Uterus (tissue), 2 donors: ENCODE measurements at regions not wholly inside any gene's neighbourhood (a gene's known extent, or its start where the extent isn't known, plus 50 kb on each side); places are given as distances from the start of the nearest gene placed in this dataset.

ENCODE experiments used
- CTCF ChIP-seq, 4 experiments: fragments of 200-600 bp in 2 of 4; fragments of 450-650 bp in 2 of 4; sonication (generic) in 2 of 4; IDR thresholded peaks; one replicate each; pipeline ENCODE4 v1.5.1; 2016 to 2019; ENCODE audit warnings: antibody characterized with exemption in 4 of 4, mild to moderate bottlenecking in 2 of 4, moderate library complexity in 1 of 4
- POLR2A ChIP-seq, 2 donors: fragments of 450-650 bp; IDR thresholded peaks; one replicate each; pipeline ENCODE4 v1.6.1; 2016; ENCODE audit warnings: antibody characterized with exemption in 2 of 2, mild to moderate bottlenecking in 1 of 2, moderate library complexity in 1 of 2

GRCh38 chr14:36055681-36056225, 120.8 kb downstream of the PTCSC3 start:
- TF ChIP-seq CTCF (IDR thresholded peaks at IDR 0.05) (no peak), POLR2A (IDR thresholded peaks at IDR 0.05) (no peak)
